Adrenal gland (tissue), 9 donors: ENCODE measurements at regions not wholly inside any gene's neighbourhood (a gene's known extent, or its start where the extent isn't known, plus 50 kb on each side); places are given as distances from the start of the nearest gene placed in this dataset.

Experiments
- DNase-seq, 7 donors: peaks; one replicate each; pipeline ENCODE4 v3.0.0-alpha.2; 2019 to 2020
- H3K27ac ChIP-seq, 5 donors: fragments of 200-600 bp; sonication (generic) in 4 of 5; 1 replicate in 3 of 5; 2 replicates in 2 of 5; pipeline versions ENCODE4 v1.5.1 to v1.8.0; 2016 to 2020; ENCODE audit warnings: mild to moderate bottlenecking in 1 of 5
- H3K27me3 ChIP-seq: fragments of 200-600 bp; 2 replicates; pipeline ENCODE4 v1.8.0; 2021
- H3K36me3 ChIP-seq, 2 donors: fragments of 200-600 bp; replicated peaks in 1 of 2; 1 replicate in 1 of 2; 2 replicates in 1 of 2; pipeline versions ENCODE4 v1.5.1 to v1.8.0; 2018 to 2022
- H3K4me1 ChIP-seq, 2 donors: fragments of 200-600 bp; replicated peaks in 1 of 2; 1 replicate in 1 of 2; 2 replicates in 1 of 2; pipeline versions ENCODE4 v1.5.1 to v1.8.0; 2018 to 2021
- H3K4me3 ChIP-seq, 4 donors: fragments of 200-600 bp; sonication (generic) in 3 of 4; one replicate each; pipeline ENCODE4 v1.5.1; 2016 to 2018
- H3K9me3 ChIP-seq, 3 donors: fragments of 200-600 bp; sonication (generic) in 1 of 3; replicated peaks in 1 of 3; 1 replicate in 2 of 3; 2 replicates in 1 of 3; pipeline versions ENCODE4 v1.5.1 to v1.8.0; 2016 to 2021
- CTCF ChIP-seq, 6 experiments: fragments of 450-650 bp in 4 of 6; fragments of 200-600 bp in 2 of 6; sonication (generic) in 1 of 6; IDR thresholded peaks; 1 replicate in 5 of 6; 2 replicates in 1 of 6; pipeline versions ENCODE4 v1.5.1 to v1.8.0; 2016 to 2021; ENCODE audit warnings: antibody characterized with exemption in 6 of 6, mild to moderate bottlenecking in 2 of 6, moderate library complexity in 1 of 6
- POLR2A ChIP-seq, 2 donors: fragments of 450-650 bp; IDR thresholded peaks; one replicate each; pipeline ENCODE4 v1.6.1; 2017; ENCODE audit warnings: antibody characterized with exemption in 2 of 2, mild to moderate bottlenecking in 2 of 2, moderate library complexity in 1 of 2
- WGBS, 4 donors: extraction: QIAGEN DNeasy Blood & Tissue Kit in 2 of 4; methylation state at CpG; one replicate each; pipeline versions ENCODE4 v1.1.5 to v1.1.7; 2013 to 2017; 5-methylcytosine and 5-hydroxymethylcytosine counted together
- intact Hi-C, 2 donors: fragments of 100-400 bp; cut with DNase I; formaldehyde crosslinking; loops; one replicate each; pipeline versions ENCODE4 v1.14.1 to v1.15.0; 2022 to 2023
- donor health status: healthy with polysubstance abuse.
- donor health status: Bipolar disorder and iron deficiency.
- donor health status: DM: yes; HTN: yes; CAD: no.
- donor health status: DM: no; HTN: no; CAD: no.
- donor health status: DM: no; HTN: no; CAD: no.

- Histone ChIP-seq H3K27ac (no peak overlapping the region), H3K9me3 (no peaks in the 10 kb centered on the region), H3K36me3 (no peaks in the 10 kb centered on the region), H3K27me3 (no peaks in the 10 kb centered on the region), H3K4me1 (no peaks in the 10 kb centered on the region), H3K4me3 (no peak overlapping the region)
- DNase-seq: no peak
- intact Hi-C loops: no loop called here
- whole genome bisulfite sequencing, 4 donors: 69 to 84% (median 76%) methylated on average over 4 of the region's 4 CpGs
- TF ChIP-seq CTCF (IDR thresholded peaks at IDR 0.05) (no peak), POLR2A (IDR thresholded peaks at IDR 0.05) (no peak)
These were observed 302.7 kb downstream of the ETS1 start for GRCh38 chr11:128284634-128285033.

- Histone ChIP-seq H3K27me3 (no peaks in the 10 kb centered on the region), H3K4me3 (no peak overlapping the region), H3K9me3 (no peaks in the 10 kb centered on the region), H3K36me3 (no peaks in the 10 kb centered on the region), H3K4me1 (no peaks in the 10 kb centered on the region), H3K27ac (no peak overlapping the region)
- no peak for DNase-seq
- TF ChIP-seq CTCF (IDR thresholded peaks at IDR 0.05): no peak
- TF ChIP-seq POLR2A (IDR thresholded peaks at IDR 0.05): no peak
- 62 to 80% (median 64%) methylated on average over 1 of the region's 1 CpG for WGBS, 4 donors
- intact Hi-C loops: no loop called here
These were observed 303.9 kb downstream of the ETS1 start for GRCh38 chr11:128283451-128283850.

GRCh38 chr11:128282053-128282452 is 305.3 kb downstream of the ETS1 start:
- TF ChIP-seq POLR2A (IDR thresholded peaks at IDR 0.05) (no peak), CTCF (IDR thresholded peaks at IDR 0.05) (no peak)
- H3K9me3 ChIP-seq: no peaks in the 10 kb centered on the region
- 83 to 92% (median 90%) methylated on average over 7 of the region's 7 CpGs for WGBS, 4 donors
- no peaks in the 10 kb centered on the region for H3K36me3 ChIP-seq
- H3K4me3 ChIP-seq: no peak overlapping the region
- H3K4me1 ChIP-seq: no peaks in the 10 kb centered on the region
- intact Hi-C loops: no loop called here
- no peak overlapping the region for H3K27ac ChIP-seq
- H3K27me3 ChIP-seq: no peaks in the 10 kb centered on the region
- DNase-seq: no peak

- H3K4me3 ChIP-seq: no peak overlapping the region
- intact Hi-C loops: no loop called here
- no peaks in the 10 kb centered on the region for H3K4me1 ChIP-seq
- H3K9me3 ChIP-seq: no peaks in the 10 kb centered on the region
- no peaks in the 10 kb centered on the region for H3K27me3 ChIP-seq
- 62 to 77% (median 76%) methylated on average over 1 of the region's 1 CpG for WGBS, 4 donors
- no peak for TF ChIP-seq CTCF (IDR thresholded peaks at IDR 0.05)
- no peak for TF ChIP-seq POLR2A (IDR thresholded peaks at IDR 0.05)
- no peak for DNase-seq
- H3K27ac ChIP-seq: no peak overlapping the region
- H3K36me3 ChIP-seq: no peaks in the 10 kb centered on the region
These were observed 307.5 kb downstream of the ETS1 start for GRCh38 chr11:128279866-128280265.
